IMR-90 (cell line): ENCODE measurements at regions not wholly inside any gene's neighbourhood (a gene's known extent, or its start where the extent isn't known, plus 50 kb on each side); places are given as distances from the start of the nearest gene placed in this dataset.

Source experiments
- ATAC-seq: fragments of 200-7000 bp; cut with Tn5 transposase; 2 replicates; pipeline ENCODE4 v1.9.1; 2020; ENCODE audit warnings: low read depth, mild to moderate bottlenecking, moderate library complexity
- BruUV-seq: library from RNA; stranded (reverse); fragments of 400-500 nt; replicated peaks from 2 replicates; lab custom pipeline; 2021; lab: Mats Ljungman, UMichigan
- CTCF ChIA-PET: fragments of 300-600 bp; formaldehyde crosslinking; extraction: SDS; loops from one replicate; lab custom pipeline; 2021; ENCODE audit warnings: antibody characterized with exemption; lab: Yijun Ruan, JAX
- POLR2A ChIA-PET: fragments of 300-600 bp; sonication (Branson Sonifier 250); formaldehyde crosslinking; loops from one replicate; lab custom pipeline; 2022; ENCODE audit warnings: antibody characterized with exemption; ENCODE audit not compliant: unreplicated experiment; lab: Charles Lee
- DNase-seq: peaks from one replicate; pipeline ENCODE4 v3.0.0; 2013
- H2AFZ ChIP-seq: replicated peaks from 2 replicates; pipeline ENCODE3; 2013; ENCODE audit warnings: low read length, mild to moderate bottlenecking; ENCODE audit not compliant: poor library complexity
- H2AK5ac ChIP-seq: 2 replicates; pipeline ENCODE4 v1.6.1; 2013; ENCODE audit warnings: low read depth, low read length, inconsistent platforms
- H2AK9ac ChIP-seq: replicated peaks from 2 replicates; pipeline ENCODE3; 2013; ENCODE audit warnings: mild to moderate bottlenecking, low read depth, low read length, moderate library complexity; ENCODE audit not compliant: poor library complexity
- H2BK120ac ChIP-seq: 2 replicates; pipeline ENCODE4 v1.6.1; 2013; ENCODE audit warnings: low read depth, low read length, inconsistent platforms
- H2BK15ac ChIP-seq: 3 replicates; pipeline ENCODE4 v1.6.1; 2013; ENCODE audit warnings: low read depth, low read length, inconsistent platforms
- H2BK20ac ChIP-seq: 2 replicates; pipeline ENCODE4 v1.6.1; 2013; ENCODE audit warnings: low read depth, mild to moderate bottlenecking, inconsistent platforms, low read length, moderate library complexity
- H2BK5ac ChIP-seq: 2 replicates; pipeline ENCODE4 v1.6.1; 2013; ENCODE audit warnings: mild to moderate bottlenecking, low read depth, low read length, inconsistent platforms; ENCODE audit not compliant: poor library complexity, severe bottlenecking
- H3K14ac ChIP-seq: replicated peaks from 2 replicates; pipeline ENCODE4 v1.6.1; 2013; ENCODE audit warnings: low read depth, low read length, inconsistent platforms
- H3K18ac ChIP-seq: 2 replicates; pipeline ENCODE4 v1.6.1; 2013; ENCODE audit warnings: low read depth, low read length, control low read depth
- H3K23ac ChIP-seq: 2 replicates; pipeline ENCODE4 v1.6.1; 2013; ENCODE audit warnings: low read depth, low read length, inconsistent platforms
- H3K27ac ChIP-seq: 2 replicates; pipeline ENCODE4 v1.5.1; 2013; ENCODE audit warnings: mild to moderate bottlenecking, control low read depth, low read length; ENCODE audit not compliant: insufficient read depth
- H3K27me3 ChIP-seq: 2 replicates; pipeline ENCODE4 v1.6.1; 2013; ENCODE audit warnings: low read length; ENCODE audit not compliant: control insufficient read depth, insufficient read depth
- H3K36me3 ChIP-seq: 2 replicates; pipeline ENCODE4 v1.6.1; 2013; ENCODE audit warnings: low read length, mixed read lengths; ENCODE audit not compliant: control insufficient read depth, insufficient read depth
- H3K4ac ChIP-seq: 2 replicates; pipeline ENCODE4 v1.6.1; 2013; ENCODE audit warnings: low read depth, low read length, inconsistent platforms
- H3K4me1 ChIP-seq: 2 replicates; pipeline ENCODE4 v1.6.1; 2013; ENCODE audit warnings: low read length, mixed read lengths; ENCODE audit not compliant: control insufficient read depth, insufficient read depth
- H3K4me2 ChIP-seq: 2 replicates; pipeline ENCODE4 v1.6.1; 2013; ENCODE audit warnings: low read depth, mild to moderate bottlenecking, control low read depth, low read length, moderate library complexity
- H3K4me3 ChIP-seq: 2 replicates; pipeline ENCODE4 v1.5.1; 2013; ENCODE audit warnings: low read depth, mild to moderate bottlenecking, control low read depth, low read length, moderate library complexity; ENCODE audit not compliant: insufficient read depth
- H3K56ac ChIP-seq: 2 replicates; pipeline ENCODE4 v1.6.1; 2013; ENCODE audit warnings: low read length, inconsistent platforms; ENCODE audit not compliant: insufficient read depth; ENCODE audit errors: extremely low read depth
- H3K79me1 ChIP-seq, 2 experiments: 2 replicates each; pipeline ENCODE4 v1.6.1; 2013; ENCODE audit warnings: low read length in 2 of 2, inconsistent platforms in 1 of 2, low read depth in 1 of 2
- H3K9ac ChIP-seq: 2 replicates; pipeline ENCODE4 v1.6.1; 2013; ENCODE audit warnings: low read depth, low read length, control low read depth
- H3K9me1 ChIP-seq: 2 replicates; pipeline ENCODE4 v1.6.1; 2013; ENCODE audit warnings: low read length, inconsistent platforms; ENCODE audit not compliant: insufficient read depth
- H3K9me3 ChIP-seq: 2 replicates; pipeline ENCODE4 v1.6.1; 2013; ENCODE audit warnings: low read length; ENCODE audit not compliant: control insufficient read depth, insufficient read depth
- H4K20me1 ChIP-seq: 2 replicates; pipeline ENCODE4 v1.6.1; 2013; ENCODE audit warnings: low read length, inconsistent platforms; ENCODE audit not compliant: insufficient read depth
- H4K5ac ChIP-seq: 2 replicates; pipeline ENCODE4 v1.6.1; 2013; ENCODE audit warnings: mild to moderate bottlenecking, low read depth, low read length, control low read depth
- H4K8ac ChIP-seq, 2 experiments: 2 replicates each; pipeline ENCODE4 v1.6.1; 2013; ENCODE audit warnings: low read depth in 2 of 2, low read length in 2 of 2, control low read depth in 1 of 2, inconsistent platforms in 1 of 2
- H4K91ac ChIP-seq: 2 replicates; pipeline ENCODE4 v1.6.1; 2013; ENCODE audit warnings: low read depth, low read length, inconsistent platforms; ENCODE audit not compliant: insufficient read depth
- BHLHE40 ChIP-seq: fragments of 150-350 bp; IDR thresholded peaks from 2 replicates; pipeline ENCODE4 v1.6.1; 2016; ENCODE audit warnings: mild to moderate bottlenecking, low read depth, low read length
- CEBPB ChIP-seq: IDR thresholded peaks from 2 replicates; pipeline ENCODE4 v1.6.1; 2012; ENCODE audit warnings: low read depth, low read length, improper control_type of control experiment
- CHD1 ChIP-seq: IDR thresholded peaks from 2 replicates; pipeline ENCODE4 v1.6.1; 2012; ENCODE audit warnings: low read depth, low read length, improper control_type of control experiment
- FOS ChIP-seq: fragments of 150-350 bp; IDR thresholded peaks from 2 replicates; pipeline ENCODE4 v1.6.1; 2016; ENCODE audit warnings: low read depth, low read length
- MAFK ChIP-seq: IDR thresholded peaks from 2 replicates; pipeline ENCODE4 v1.6.1; 2012; ENCODE audit warnings: low read depth, low read length, improper control_type of control experiment
- MAZ ChIP-seq: IDR thresholded peaks from 2 replicates; pipeline ENCODE4 v1.6.1; 2012; ENCODE audit warnings: low read depth, mild to moderate bottlenecking, low read length, improper control_type of control experiment, moderate library complexity, borderline replicate concordance
- MXI1 ChIP-seq: IDR thresholded peaks from 2 replicates; pipeline ENCODE4 v1.6.1; 2012; ENCODE audit warnings: low read depth, mild to moderate bottlenecking, low read length, moderate library complexity, borderline replicate concordance
- NFE2L2 ChIP-seq: fragments of 150-350 bp; IDR thresholded peaks from 2 replicates; pipeline ENCODE4 v1.6.1; 2016; ENCODE audit warnings: low read depth, mild to moderate bottlenecking, low read length
- POLR2A ChIP-seq: IDR thresholded peaks from 2 replicates; pipeline ENCODE4 v1.6.1; 2012; ENCODE audit warnings: mild to moderate bottlenecking, low read depth, low read length
- RAD21 ChIP-seq: IDR thresholded peaks from 2 replicates; pipeline ENCODE4 v1.6.1; 2012; ENCODE audit warnings: low read length, improper control_type of control experiment
- RCOR1 ChIP-seq: IDR thresholded peaks from 2 replicates; pipeline ENCODE4 v1.6.1; 2012; ENCODE audit warnings: mild to moderate bottlenecking, low read length, improper control_type of control experiment; ENCODE audit not compliant: insufficient replicate concordance
- RFX5 ChIP-seq: IDR thresholded peaks from 2 replicates; pipeline ENCODE4 v1.8.0; 2012; ENCODE audit warnings: low read depth, mild to moderate bottlenecking, low read length, moderate library complexity
- SMC3 ChIP-seq: fragments of 150-350 bp; IDR thresholded peaks from 2 replicates; pipeline ENCODE4 v1.6.1; 2016; ENCODE audit warnings: low read depth, mild to moderate bottlenecking, antibody characterized with exemption, low read length, moderate library complexity
- WGBS, 2 experiments: methylation state at CpG; one replicate each; pipeline versions ENCODE4 v1.1.5 to v1.1.7; 2013; ENCODE audit warnings: missing lambda C conversion rate in 2 of 2; ENCODE audit not compliant: insufficient read length in 1 of 2; ENCODE audit errors: extremely low coverage in 2 of 2; 5-methylcytosine and 5-hydroxymethylcytosine counted together
- dilution Hi-C: fragments of 300-500 bp; cut with HindIII; formaldehyde crosslinking; loops from one replicate; pipeline ENCODE4 v1.14.3; 2018; ENCODE audit warnings: low sequenced_read_pairs; ENCODE audit not compliant: unreplicated experiment
- in situ Hi-C: fragments of 300-500 bp; cut with MboI; formaldehyde crosslinking; loops from 3 replicates; pipeline ENCODE4 v1.14.3; 2019; ENCODE audit warnings: low sequenced_read_pairs, inconsistent platforms, mixed read lengths
- intact Hi-C: fragments of 100-400 bp; cut with micrococcal nuclease; formaldehyde crosslinking; loops from 2 replicates; pipeline ENCODE4 v1.10.0; 2022
- TF ChIP-seq, protein P1 (sequence below): fragments of 150-350 bp; IDR thresholded peaks from 2 replicates; pipeline ENCODE4 v1.6.1; 2016; ENCODE audit warnings: low read depth, mild to moderate bottlenecking, low read length, moderate library complexity, borderline replicate concordance
- TF ChIP-seq, protein P2 (sequence below): fragments of 150-350 bp; IDR thresholded peaks from 2 replicates; pipeline ENCODE4 v1.6.1; 2017; ENCODE audit warnings: mild to moderate bottlenecking, antibody characterized with exemption, low read length, low read depth
- TF ChIP-seq, protein P3 (sequence below): conservative IDR thresholded peaks from 2 replicates; pipeline ENCODE4 v1.5.1; 2012; ENCODE audit warnings: mild to moderate bottlenecking, low read depth, low read length, improper control_type of control experiment

DNA sequence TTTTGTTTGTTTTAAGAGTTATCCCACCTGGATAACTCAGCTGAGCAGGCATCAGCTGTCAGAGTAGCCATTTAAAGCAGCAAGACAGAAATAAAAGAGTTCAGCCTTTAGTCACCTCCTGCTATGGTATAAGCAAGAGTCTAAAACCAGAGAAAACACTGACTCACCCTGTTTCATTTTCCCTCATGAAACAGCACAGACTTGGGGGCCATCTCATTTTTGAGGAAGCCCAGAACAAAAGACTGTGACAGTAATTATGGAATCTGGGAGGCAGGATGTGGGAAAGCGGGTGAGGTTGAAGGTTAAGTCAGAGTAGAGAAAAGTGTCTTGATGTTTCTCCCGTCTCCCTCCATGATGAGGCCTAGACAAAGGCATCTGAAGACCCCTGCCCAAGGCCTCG, 90.2 kb upstream of the FAM174A start:
- POLR2A ChIA-PET, result no interaction called here
- Histone ChIP-seq H3K4me1 (no peaks in the 10 kb centered on the region), H3K56ac (no peak overlapping the region), H3K9me1 (no peaks in the 10 kb centered on the region), H3K9me3 (no peaks in the 10 kb centered on the region), H2AFZ (no peak overlapping the region), H3K27me3 (no peaks in the 10 kb centered on the region), H3K14ac (no peak overlapping the region), H3K4ac (no peak overlapping the region), H3K27ac (no peak overlapping the region), H3K79me1 (no peaks in the 10 kb centered on the region), H2AK5ac (no peak overlapping the region), H3K18ac (no peak overlapping the region), H2BK20ac (no peak overlapping the region), H4K5ac (no peak overlapping the region), H2BK5ac (no peak overlapping the region), H3K4me3 (no peak overlapping the region), H3K36me3 (no peaks in the 10 kb centered on the region), H4K20me1 (no peaks in the 10 kb centered on the region), H3K23ac (no peak overlapping the region), H3K9ac (no peak overlapping the region), H4K91ac (no peak overlapping the region), H2BK15ac (no peak overlapping the region), H3K4me2 (no peak overlapping the region), H2BK120ac (no peak overlapping the region), H4K8ac (no peak overlapping the region), H2AK9ac (no peak overlapping the region)
- CTCF ChIA-PET, result no interaction called here
- intact Hi-C loops, result no loop called here
- 100% methylated on average over 2 of the region's 3 CpGs; no CpG with 5 or more reads in 1 of the 2 experiments for WGBS, 2 experiments
- ATAC-seq (no peak), DNase-seq (peak; percentile 23)
- BruUV-seq, result no TSS peak
- dilution Hi-C loops, result no loop called here
- in situ Hi-C loops, result loop anchor here (25.0 kb wide), 1 partner anchor 942 kb away; no protein-coding TSS in a partner anchor
- no peak for TF ChIP-seq NFE2L2
- TF ChIP-seq POLR2A, result no peak
- TF ChIP-seq FOS, result no peak
- TF ChIP-seq CHD1, result no peak
- TF ChIP-seq CEBPB, result no peak
- TF ChIP-seq, protein P1, sequence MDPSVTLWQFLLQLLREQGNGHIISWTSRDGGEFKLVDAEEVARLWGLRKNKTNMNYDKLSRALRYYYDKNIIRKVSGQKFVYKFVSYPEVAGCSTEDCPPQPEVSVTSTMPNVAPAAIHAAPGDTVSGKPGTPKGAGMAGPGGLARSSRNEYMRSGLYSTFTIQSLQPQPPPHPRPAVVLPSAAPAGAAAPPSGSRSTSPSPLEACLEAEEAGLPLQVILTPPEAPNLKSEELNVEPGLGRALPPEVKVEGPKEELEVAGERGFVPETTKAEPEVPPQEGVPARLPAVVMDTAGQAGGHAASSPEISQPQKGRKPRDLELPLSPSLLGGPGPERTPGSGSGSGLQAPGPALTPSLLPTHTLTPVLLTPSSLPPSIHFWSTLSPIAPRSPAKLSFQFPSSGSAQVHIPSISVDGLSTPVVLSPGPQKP, result no peak
- TF ChIP-seq, protein P2, sequence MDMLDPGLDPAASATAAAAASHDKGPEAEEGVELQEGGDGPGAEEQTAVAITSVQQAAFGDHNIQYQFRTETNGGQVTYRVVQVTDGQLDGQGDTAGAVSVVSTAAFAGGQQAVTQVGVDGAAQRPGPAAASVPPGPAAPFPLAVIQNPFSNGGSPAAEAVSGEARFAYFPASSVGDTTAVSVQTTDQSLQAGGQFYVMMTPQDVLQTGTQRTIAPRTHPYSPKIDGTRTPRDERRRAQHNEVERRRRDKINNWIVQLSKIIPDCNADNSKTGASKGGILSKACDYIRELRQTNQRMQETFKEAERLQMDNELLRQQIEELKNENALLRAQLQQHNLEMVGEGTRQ, result no peak
- TF ChIP-seq, protein P3, sequence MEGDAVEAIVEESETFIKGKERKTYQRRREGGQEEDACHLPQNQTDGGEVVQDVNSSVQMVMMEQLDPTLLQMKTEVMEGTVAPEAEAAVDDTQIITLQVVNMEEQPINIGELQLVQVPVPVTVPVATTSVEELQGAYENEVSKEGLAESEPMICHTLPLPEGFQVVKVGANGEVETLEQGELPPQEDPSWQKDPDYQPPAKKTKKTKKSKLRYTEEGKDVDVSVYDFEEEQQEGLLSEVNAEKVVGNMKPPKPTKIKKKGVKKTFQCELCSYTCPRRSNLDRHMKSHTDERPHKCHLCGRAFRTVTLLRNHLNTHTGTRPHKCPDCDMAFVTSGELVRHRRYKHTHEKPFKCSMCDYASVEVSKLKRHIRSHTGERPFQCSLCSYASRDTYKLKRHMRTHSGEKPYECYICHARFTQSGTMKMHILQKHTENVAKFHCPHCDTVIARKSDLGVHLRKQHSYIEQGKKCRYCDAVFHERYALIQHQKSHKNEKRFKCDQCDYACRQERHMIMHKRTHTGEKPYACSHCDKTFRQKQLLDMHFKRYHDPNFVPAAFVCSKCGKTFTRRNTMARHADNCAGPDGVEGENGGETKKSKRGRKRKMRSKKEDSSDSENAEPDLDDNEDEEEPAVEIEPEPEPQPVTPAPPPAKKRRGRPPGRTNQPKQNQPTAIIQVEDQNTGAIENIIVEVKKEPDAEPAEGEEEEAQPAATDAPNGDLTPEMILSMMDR, result no peak
- no peak for TF ChIP-seq RFX5
- TF ChIP-seq RAD21, result no peak
- TF ChIP-seq MXI1, result no peak
- no peak for TF ChIP-seq SMC3
- no peak for TF ChIP-seq BHLHE40
- TF ChIP-seq MAZ, result no peak
- no peak for TF ChIP-seq RCOR1
- TF ChIP-seq MAFK, result no peak
